ENCODE measurements at regions not wholly inside any gene's neighbourhood (a gene's known extent, or its start where the extent isn't known, plus 50 kb on each side); places are given as distances from the start of the nearest gene placed in this dataset.

DNA sequence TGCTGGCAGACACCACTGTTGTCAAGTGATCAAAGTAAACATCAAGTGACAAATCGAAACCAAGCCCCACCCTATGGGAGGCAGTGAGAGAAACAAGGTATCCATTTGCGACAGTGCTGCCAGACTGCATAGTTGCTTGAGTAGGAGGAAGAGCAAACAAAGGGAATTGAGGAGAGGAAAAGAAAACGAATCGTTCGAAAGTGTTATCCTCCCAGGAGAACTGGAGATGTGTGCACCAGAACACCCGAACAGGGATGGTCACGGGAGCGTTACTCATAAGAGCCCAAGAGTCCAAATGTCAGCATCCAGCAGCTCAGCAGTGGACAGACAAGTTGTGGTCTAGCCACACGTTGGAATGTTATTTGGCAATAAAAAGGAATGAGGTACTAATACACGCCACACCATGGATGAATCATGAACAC, 58.4 kb upstream of the NUP50 start:
- Histone ChIP-seq H3K4me1 (replicated peaks in 1 of 2) (no peaks in the 10 kb centered on the region), H3K36me3 (replicated peaks in 1 of 2) (no peaks in the 10 kb centered on the region), H3K4me3 (no peak overlapping the region), H3K9me3 (replicated peaks in 1 of 3) (no peaks in the 10 kb centered on the region), H3K27ac (no peak overlapping the region), H3K27me3 (no peaks in the 10 kb centered on the region)
- DNase-seq, result no peak
- 51 to 63% (median 59%) methylated on average over 10 of the region's 10 CpGs for WGBS, 4 donors
- intact Hi-C loops (cut with DNase I), result loop anchor here (5.0 to 10.0 kb wide), 2 partner anchors 327 to 330 kb away; no protein-coding TSS in a partner anchor
- no peak for TF ChIP-seq POLR2A (IDR thresholded peaks at IDR 0.05)
- TF ChIP-seq, protein P1, sequence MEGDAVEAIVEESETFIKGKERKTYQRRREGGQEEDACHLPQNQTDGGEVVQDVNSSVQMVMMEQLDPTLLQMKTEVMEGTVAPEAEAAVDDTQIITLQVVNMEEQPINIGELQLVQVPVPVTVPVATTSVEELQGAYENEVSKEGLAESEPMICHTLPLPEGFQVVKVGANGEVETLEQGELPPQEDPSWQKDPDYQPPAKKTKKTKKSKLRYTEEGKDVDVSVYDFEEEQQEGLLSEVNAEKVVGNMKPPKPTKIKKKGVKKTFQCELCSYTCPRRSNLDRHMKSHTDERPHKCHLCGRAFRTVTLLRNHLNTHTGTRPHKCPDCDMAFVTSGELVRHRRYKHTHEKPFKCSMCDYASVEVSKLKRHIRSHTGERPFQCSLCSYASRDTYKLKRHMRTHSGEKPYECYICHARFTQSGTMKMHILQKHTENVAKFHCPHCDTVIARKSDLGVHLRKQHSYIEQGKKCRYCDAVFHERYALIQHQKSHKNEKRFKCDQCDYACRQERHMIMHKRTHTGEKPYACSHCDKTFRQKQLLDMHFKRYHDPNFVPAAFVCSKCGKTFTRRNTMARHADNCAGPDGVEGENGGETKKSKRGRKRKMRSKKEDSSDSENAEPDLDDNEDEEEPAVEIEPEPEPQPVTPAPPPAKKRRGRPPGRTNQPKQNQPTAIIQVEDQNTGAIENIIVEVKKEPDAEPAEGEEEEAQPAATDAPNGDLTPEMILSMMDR (IDR thresholded peaks at IDR 0.05), result no peak

DNA sequence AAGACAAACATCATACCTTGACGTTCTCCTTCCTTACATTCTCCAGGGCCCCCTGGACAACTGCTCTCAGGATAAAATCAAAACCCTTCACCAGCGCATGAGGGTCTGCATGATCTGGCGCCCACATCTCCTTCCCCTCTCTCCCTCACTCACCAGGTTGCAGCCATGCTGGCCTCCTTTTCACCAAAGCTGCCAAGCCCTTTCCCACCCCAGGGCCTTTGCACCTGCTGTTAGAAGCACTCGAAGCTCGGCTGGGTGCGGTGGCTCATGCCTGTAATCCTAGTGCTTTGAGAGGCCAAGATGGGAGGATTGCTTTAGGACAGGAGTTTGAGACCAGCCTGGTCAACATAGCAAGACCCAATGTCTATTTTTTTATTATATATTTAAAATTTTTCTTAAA, 56.1 kb upstream of the NUP50 start:
- no peaks in the 10 kb centered on the region for H3K4me1 ChIP-seq (replicated peaks in 1 of 2)
- no peak overlapping the region for H3K4me3 ChIP-seq
- no peak for TF ChIP-seq POLR2A (IDR thresholded peaks at IDR 0.05)
- TF ChIP-seq, protein P1 (IDR thresholded peaks at IDR 0.05), result no peak
- H3K9me3 ChIP-seq (replicated peaks in 1 of 3), result no peaks in the 10 kb centered on the region
- intact Hi-C loops (cut with DNase I), result loop anchor here (5.0 to 10.0 kb wide), 2 partner anchors 325 to 327 kb away; no protein-coding TSS in a partner anchor
- H3K27ac ChIP-seq, result no peak overlapping the region
- 83 to 84% (median 84%) methylated on average over 6 of the region's 6 CpGs for WGBS, 4 donors
- no peak for DNase-seq
- H3K27me3 ChIP-seq, result no peaks in the 10 kb centered on the region
- H3K36me3 ChIP-seq (replicated peaks in 1 of 2), result no peaks in the 10 kb centered on the region

DNA sequence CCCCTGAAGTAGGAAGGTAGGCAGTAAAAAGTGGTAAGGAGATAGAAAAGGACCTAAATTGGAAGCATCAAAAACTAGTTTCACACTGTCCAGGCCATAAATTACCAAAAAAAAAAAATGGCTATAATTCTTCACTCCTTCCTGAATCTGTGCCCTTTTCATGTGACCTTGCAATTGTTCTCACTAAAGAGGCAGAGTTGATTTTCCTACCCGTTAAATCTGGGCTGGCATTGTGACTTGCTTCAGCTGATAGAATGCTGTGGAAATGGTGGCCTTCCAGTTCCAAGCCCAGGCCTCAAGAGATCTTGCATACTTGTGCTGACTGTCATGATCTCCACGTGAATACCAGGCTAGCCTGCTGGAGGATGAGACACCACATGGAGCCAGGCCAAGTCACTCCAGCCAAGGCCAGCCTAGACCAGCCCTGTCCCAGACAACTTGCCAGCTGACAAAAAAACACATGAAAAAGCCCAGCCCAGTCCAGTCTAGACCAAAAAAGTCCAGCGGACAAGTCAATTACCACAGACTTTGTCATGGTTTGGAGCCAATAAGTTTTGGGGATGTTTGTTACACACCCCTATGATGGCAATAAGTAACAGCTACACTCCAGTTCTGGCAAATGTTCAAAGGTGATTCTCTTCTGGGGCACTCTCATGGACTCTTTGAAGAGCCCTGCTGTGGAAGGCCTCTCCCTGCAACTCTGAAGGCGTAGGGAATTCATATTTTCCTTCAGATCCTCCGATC, 51.4 kb upstream of the NUP50 start:
- H3K27me3 ChIP-seq, result no peaks in the 10 kb centered on the region
- peak in 5 of 7 donors; percentile 72 to 95 (median 92) for DNase-seq
- H3K36me3 ChIP-seq (replicated peaks in 1 of 2), result no peaks in the 10 kb centered on the region
- no peak overlapping the region for H3K4me3 ChIP-seq
- no peaks in the 10 kb centered on the region for H3K4me1 ChIP-seq (replicated peaks in 1 of 2)
- 60 to 84% (median 66%) methylated on average over 4 to 5 of the region's 5 CpGs for WGBS, 4 donors
- intact Hi-C loops (cut with DNase I), result no loop called here
- no peaks in the 10 kb centered on the region for H3K9me3 ChIP-seq (replicated peaks in 1 of 3)
- peak overlapping the region in 2 of 5 donors; percentile 45 to 55 for H3K27ac ChIP-seq
- peak in 1 of 2 donors; percentile 44 for TF ChIP-seq POLR2A (IDR thresholded peaks at IDR 0.05)
- TF ChIP-seq, protein P1 (IDR thresholded peaks at IDR 0.05), result no peak
